GM21825 (cell line): ENCODE measurements at regions not wholly inside any gene's neighbourhood (a gene's known extent, or its start where the extent isn't known, plus 50 kb on each side); places are given as distances from the start of the nearest gene placed in this dataset.

Source experiments
- ATAC-seq: cut with Tn5 transposase; IDR thresholded peaks from one replicate; pipeline ENCODE4 v1.9.1; 2021; ENCODE audit warnings: mild to moderate bottlenecking, moderate library complexity; ENCODE audit not compliant: unreplicated experiment

DNA sequence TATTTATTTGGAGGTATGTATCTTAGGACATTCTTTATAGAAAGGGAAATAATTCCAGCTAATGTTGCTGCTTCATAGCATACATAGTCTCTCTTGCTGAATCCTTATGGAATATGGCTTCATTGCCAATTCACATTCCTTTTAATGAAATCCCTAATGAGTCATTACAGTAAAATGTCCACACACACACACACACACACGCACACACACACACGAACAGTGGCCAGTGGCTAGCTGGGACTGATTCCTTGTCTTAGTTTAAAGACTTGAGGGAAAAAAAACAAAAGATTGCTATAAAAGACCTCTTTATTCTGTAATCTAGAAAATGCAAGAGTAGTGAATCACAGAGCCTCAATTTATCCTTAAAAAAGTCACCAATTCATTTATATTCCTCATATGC lies 301.6 kb downstream of the SLITRK6 start:
- no peak for ATAC-seq

DNA sequence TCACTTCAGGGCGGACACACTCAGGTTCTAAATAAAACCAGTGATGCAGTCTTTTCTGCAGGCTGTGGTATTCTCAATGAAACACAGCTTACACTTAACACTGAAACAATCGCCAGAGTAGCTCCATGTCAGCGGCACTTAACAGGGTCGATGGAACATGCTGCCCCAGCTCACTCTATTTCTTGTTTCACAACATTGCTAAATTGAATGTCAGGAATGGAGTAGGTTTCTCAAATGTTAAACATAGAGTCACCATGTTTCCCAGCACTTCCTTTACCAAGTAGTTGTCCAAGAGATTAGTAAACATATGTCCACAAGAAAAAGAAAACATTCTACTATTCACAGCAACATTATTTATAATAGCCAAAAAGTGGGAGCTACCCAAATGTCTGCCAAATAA lies 306.9 kb downstream of the SLITRK6 start:
- ATAC-seq = no peak

DNA sequence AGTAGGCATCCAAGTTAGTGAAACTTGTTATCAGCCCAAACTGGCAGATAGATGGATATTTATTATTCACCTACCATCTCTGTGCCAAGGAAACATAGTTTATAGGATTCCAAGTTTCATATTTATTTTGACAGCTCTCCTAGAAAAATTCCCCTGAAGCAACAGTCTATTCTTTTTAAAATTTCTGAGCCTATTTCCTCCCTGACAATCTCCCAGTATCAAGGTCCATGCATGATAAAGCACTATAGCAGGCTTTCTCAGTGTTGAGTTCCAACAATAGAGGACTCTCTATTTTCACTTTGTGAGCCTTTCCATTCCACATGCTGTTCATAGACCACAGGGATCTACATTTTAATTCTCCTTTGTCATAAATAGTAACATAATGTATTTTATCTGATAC lies 312.6 kb downstream of the SLITRK6 start:
- ATAC-seq = no peak

DNA sequence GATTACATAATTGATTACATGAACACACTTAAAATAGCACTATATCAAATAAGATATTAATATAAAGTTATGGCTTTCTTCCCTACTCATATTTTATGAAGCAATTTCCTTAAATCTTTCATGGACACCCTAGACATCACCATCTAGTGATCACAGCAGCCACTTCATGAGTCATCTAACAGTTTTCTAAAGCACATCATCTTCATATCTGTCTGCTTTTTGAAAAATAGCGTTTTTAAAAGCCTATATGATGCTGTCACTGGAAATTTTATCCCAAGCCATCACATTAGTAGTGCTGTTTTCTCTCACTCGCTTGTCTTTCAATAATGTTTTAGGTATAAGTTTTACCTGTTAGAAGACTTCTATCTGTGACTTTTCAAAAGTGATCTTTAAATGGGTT lies 326.1 kb downstream of the SLITRK6 start:
- ATAC-seq = no peak

DNA sequence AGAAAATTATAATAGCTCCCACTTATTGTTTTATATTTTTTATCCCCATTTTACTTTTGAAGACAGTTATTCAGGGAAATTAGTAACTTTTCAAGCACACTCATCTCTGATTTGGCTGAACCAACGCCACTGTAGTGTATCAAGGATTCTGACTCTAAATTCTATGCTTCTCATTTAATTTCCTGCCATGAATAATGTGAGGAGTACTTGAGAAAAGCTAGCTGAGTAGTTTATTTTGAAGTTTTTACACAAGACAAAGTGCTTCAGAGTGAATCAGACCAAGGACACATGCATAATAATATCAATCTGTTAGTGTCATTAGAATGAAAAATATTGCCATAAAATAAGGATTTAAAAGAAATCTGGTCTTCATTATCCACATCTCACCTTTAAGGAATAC lies 329.9 kb downstream of the SLITRK6 start:
- ATAC-seq = no peak

DNA sequence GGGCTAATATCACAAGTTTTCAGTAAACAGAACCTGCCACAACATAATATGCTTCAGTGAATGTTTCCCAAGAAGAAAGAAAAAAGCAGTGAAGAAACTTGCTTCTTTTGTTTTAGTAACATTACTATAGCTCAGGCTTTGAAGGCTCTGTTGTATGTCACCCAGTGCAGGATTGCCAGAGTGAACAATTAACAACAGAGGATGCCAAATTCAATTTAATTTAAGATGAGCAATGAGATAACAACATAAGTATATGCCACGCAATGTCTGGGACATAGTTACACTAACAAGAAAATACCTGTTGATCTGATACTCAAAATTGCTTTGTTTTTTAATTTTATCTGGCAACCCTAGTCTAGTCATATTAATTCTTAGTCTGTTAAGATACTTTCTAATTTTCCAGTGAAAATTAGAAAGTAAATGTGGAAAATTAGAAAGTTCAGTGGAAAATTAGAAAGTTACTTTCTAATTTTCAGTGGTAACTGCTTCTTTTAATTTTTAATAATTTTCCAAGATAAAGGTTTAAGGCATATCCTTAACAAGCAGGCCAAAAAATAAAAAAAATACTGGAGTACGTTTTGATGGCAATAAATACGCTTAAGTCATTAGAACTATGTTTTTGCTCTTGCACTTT lies 336.3 kb downstream of the SLITRK6 start:
- no peak for ATAC-seq

DNA sequence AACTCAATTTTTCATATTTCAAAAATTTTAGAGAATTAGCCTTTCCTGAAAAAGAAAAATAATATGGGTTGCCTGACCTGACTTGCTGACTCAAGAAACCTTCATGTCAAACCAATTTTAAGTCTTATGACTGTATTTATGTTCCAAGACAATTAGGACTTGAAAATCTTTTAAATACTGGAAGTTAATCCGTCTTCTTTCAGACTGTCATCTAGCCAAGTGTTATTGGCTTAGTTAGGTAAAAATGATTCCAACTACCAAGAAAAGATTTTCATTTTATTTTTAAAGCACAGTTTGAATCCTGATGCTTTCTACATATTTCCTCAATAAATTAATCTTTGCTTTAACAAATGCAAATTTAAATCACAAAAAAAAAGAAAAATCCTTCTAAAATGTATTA lies 337.6 kb downstream of the SLITRK6 start:
- no peak for ATAC-seq

DNA sequence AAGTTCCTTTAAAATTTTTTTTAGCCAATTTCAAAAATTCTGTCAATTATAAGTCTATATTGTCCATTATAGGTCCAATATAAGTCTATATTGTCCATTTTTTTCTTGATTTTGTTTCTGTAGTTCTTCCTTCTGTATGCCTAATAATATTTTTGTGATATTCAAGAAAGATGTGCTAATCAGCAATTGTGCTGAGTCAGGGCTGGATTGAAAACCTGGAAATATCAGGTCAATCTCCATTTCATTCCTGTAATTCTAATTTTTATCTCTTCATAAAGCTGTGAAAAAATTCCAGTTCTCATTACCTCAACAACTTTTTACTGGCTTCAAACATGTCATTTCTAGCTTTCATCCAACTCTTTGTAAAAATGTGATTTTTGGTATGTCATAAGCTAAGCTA lies 353.7 kb downstream of the SLITRK6 start:
- ATAC-seq = no peak

DNA sequence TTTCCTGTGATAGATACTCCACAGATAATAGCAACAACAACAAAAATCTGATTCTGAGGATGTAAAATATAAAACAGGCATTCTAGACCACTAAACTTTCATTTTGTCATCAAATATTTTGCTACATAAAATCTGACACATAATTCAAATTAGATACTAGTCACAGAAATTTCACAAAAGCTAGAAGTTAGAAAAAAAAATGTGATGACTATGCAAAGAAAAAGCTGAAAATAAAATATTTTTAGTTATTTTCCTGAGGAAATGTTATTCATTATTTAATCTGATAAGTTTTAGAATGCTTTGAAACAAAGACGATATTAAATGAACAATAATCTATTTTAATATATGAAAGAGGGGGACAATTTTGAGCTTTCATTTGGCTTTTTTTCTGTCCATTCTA lies 357.2 kb downstream of the SLITRK6 start:
- no peak for ATAC-seq

DNA sequence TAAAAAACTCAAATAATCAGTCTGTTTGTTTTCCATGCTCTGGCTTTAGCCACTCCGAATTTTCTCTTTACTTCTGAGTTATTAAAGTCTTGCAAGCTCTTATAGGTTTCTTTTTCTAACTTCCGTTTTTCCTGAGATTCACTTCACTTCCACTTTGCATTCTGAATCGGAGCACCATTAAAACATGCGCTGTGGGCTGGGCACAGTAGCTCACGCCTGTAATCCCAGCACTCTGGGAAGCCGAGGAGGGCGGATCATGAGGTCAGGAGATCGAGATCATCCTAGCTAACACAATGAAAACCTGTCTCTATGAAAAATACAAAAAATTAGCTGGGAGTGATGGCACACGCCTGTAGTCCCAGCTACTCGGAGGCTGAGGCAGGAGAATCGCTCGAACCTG lies 357.9 kb downstream of the SLITRK6 start:
- no peak for ATAC-seq

DNA sequence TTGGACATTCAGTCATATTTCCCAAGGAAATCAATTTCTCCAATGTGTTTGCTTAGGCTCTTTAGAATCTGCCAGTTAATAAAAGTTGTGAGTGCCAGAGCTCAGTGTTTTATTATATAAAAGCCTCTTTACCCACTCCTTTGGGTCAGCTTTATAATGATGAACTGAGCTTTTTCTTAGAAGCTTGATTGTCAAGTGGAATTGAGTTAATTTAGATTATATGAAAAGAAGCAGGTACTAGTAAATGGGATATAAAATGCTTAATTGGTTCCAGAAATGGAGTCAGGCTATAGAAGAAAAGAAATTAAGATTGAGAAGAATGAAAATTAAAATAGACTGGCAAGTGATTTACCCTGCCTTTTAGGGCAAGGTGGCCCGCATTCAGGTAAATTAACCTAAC lies 363.2 kb downstream of the SLITRK6 start:
- no peak for ATAC-seq

DNA sequence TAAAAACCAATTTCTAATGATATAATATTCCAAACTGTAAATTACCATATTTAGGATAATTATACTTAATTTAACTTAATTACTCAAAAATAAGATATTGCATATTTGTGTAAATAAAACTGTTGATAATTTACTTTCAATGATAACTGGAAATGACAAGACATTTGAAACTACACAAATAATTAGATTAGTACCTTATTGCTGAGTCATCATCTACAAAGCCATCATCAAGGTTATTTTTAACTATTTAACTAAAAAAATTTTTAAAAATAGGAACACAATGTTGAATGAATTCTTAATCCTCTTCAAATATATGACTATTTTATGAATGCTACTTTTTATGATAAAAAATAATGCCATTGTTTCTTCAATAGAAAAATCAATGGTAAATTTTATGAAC lies 364.3 kb downstream of the SLITRK6 start:
- ATAC-seq = no peak

DNA sequence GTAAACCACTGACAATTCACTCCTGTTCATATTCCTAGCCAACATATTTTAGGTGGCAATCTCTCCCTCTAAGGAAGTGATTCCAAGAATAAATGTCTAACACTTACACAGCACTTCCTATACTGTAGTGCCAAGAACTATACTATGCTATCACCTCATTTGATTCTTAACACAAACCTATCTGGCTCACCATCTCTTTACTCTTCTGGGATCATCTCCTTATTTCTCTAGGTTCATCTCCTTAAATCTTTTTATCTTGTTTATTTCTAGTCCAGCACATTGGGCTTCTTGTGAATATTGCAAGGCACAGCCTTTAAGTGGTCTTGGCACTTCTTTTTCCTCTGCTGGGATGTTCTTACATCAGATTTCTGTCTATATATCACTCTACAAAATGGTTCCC lies 366.3 kb downstream of the SLITRK6 start:
- no peak for ATAC-seq

DNA sequence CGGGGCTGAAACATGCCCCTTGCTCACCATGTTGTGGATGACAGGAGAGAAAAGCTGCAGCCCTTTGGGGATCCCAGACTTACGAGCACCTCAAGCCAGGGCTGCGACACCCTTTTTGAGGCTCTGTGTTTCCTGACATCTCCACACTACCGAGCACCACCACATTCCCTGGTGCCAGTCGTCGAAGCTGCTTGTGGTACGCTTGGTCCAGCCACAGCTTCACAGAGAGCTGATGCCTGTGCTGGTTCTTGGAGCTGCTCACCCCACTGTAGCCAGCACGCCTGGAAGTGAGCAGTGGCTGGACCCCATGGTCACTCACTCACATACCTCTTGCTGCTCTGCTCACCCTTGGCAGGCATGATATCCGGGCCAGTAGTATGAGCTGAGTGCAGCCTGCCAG lies 367.5 kb downstream of the SLITRK6 start:
- ATAC-seq = no peak

DNA sequence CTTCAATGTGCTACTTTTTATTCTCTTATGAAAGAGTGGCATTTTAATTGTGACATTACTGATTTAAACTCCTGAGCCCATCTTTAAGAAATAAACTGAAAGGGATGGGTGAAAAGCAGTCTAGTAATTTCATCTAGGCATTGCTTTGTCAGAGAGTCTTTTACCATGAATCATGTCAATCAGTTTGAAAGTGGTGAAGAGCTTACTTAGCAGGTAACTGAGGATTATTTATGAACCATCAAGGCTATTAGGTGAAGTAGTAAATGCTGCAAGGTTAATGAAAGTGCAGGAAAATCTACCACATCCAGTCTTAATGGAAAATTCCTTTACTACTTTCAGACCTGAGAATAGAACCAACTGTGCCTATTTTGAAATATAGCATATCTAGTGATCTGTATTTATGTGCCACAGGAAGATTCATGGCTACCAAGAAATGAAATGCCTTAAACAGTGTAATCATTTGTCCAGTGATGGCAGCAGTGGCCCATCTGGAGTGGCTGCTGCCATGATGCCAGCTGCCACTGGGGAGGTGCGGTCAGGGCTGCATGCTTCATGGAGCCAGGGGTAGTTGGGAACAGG lies 368.9 kb downstream of the SLITRK6 start:
- no peak for ATAC-seq

DNA sequence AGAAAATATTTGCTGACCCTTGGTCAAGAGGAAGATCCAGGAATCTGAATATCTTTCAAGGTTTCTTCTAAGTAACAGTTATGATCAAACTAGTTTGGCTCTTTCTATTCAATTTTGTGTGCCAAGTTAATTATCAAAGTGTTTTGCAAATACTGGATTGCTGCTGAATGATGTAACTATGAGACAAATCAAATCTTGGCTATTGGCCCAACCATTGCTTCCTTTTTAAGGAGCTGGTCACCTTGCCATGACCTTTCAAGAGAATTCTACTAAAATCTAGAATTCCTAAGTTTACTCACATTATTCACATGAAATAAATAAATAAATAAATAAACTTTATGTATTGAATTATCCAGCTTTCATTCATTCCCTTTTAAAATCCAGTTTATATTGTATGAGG lies 371.8 kb downstream of the SLITRK6 start:
- no peak for ATAC-seq

DNA sequence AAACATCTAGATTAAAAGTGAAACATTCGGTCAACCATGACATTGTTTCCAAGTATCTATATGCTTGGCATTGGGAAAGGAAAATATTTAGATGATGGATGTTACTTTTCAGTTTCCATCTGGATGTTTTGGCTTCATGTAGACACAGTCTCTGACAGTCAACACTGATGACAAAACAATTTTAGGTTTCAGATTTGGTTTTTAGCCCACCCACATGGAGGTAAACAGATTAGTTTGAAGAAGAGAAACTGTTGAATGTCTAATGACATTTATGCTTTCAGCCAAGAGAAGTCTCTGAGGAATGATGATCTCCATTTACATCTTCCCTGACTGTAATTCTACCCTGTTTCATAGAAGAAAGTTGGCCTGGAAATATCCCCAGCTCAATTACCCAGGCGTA lies 379.1 kb downstream of the SLITRK6 start:
- ATAC-seq = no peak

DNA sequence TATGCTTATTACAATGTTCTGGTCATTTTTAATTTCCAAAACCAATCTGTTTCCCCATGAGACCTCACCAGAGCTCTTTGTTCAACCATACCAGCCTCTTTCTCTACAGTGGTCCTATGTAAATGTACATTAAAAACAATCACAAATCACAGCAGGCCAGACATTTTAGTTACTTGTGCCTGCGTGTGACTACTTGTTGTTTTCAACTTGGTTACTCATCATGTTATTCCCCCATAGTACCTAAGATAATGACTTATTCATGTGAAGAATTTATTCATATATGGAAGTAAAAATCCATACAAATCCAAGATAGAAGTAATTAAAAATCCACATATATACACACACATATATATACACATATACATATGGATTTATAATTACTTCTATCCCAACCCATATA lies 379.6 kb downstream of the SLITRK6 start:
- no peak for ATAC-seq

DNA sequence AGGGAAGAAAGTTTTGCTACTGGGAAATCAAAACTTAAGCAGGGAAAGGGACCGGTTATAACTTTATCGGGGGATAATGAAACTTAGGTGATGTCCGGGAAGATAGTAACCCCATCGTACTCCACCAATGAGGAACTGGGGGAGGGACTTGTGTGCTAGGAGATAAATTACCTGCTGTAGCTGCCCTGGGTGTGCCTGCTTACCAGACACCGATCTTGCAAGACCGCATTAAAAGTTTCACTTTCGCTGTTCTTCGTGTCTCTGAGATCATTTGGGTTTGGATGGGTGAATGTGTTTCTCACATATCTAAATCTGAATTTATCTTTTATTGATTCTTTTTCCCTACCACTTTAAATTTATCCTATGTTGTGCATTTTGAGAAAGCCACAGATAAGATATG lies 381.4 kb downstream of the SLITRK6 start:
- ATAC-seq = no peak

DNA sequence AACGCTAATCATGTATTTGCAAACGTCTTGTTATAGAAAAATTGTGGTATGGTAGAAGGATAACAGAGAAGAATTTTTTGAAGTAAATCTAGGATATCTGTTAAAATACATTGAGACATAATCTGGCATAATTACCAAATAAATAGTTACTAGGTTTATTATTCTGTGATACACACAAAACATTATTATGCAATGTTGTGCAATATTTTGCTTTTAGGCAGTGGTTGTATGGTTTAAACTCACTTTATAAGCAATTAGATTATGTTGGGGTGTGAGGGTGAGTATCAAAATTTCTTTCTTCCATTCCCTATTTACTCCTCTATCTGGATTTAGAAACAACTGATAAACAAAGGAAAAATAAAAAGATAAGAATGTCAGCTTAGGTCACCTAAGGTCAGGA lies 385.6 kb downstream of the SLITRK6 start:
- ATAC-seq = no peak

DNA sequence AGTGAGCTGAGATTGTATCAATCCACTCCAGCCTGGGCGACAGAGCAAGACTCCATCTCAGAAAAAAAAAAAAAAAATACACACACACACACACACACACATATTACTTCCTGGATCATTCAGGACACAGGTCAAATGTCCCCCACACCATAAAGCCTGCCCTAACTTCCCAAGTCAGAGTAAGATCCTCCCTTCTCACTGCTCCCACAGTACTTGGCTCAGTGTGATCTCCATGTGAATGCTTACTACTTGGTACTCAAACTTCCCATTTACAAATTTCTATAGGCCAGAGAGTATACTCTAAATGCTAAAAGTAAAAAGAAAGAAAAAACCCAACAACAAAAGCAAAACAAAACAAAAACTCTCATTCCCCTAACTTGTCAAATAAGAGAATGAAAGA lies 386.8 kb downstream of the SLITRK6 start:
- no peak for ATAC-seq

DNA sequence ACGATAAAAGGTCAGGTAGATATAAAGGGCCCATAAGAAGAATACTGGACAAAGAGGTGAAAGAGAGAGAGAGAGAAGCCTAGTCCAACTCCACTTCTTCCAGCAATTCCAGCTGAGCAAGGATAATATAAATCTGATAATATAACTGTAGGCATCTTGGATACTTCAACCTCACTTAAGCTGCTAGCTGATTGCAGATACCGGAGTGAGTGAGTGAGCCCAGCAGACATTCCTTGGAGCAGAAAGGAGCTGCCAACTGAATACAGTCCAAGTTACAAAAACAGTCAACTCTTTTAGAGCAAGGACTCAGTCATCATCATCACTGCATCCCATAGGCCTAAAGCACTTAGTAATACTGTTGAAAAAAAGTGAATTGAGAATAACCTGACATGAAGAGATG lies 387.6 kb downstream of the SLITRK6 start:
- no peak for ATAC-seq

DNA sequence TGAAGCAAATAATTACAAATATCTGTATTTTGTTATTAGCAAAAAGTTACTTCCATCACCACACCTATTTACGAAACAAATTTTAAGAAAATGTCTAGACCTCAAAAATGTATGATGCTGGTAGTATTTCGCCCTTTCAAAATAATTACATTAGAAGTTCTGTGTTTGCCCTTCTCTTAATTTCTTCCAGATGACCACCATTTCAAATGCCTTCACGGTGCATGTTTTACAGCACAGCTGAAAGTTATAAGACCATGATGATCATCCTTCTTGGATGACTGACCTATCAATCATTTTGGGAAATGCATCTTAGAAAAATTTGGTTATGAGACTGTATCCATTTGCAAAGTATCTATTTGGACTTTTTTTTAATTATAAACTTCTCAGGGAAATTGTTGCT lies 390.8 kb downstream of the SLITRK6 start:
- no peak for ATAC-seq
